ENCODE measurements at regions not wholly inside any gene's neighbourhood (a gene's known extent, or its start where the extent isn't known, plus 50 kb on each side); places are given as distances from the start of the nearest gene placed in this dataset.

GRCh38 chr1:239547987-239548386 is 161.6 kb downstream of the CHRM3 start:
- TF ChIP-seq, protein P1, sequence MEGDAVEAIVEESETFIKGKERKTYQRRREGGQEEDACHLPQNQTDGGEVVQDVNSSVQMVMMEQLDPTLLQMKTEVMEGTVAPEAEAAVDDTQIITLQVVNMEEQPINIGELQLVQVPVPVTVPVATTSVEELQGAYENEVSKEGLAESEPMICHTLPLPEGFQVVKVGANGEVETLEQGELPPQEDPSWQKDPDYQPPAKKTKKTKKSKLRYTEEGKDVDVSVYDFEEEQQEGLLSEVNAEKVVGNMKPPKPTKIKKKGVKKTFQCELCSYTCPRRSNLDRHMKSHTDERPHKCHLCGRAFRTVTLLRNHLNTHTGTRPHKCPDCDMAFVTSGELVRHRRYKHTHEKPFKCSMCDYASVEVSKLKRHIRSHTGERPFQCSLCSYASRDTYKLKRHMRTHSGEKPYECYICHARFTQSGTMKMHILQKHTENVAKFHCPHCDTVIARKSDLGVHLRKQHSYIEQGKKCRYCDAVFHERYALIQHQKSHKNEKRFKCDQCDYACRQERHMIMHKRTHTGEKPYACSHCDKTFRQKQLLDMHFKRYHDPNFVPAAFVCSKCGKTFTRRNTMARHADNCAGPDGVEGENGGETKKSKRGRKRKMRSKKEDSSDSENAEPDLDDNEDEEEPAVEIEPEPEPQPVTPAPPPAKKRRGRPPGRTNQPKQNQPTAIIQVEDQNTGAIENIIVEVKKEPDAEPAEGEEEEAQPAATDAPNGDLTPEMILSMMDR (IDR thresholded peaks at IDR 0.05): no peak
- no peak for TF ChIP-seq POLR2A (IDR thresholded peaks at IDR 0.05)

Data from right lobe of liver (tissue), 4 donors.